NCI-H1436 treated with DMSO at 0.1 percent for 48 hours (cell line): ENCODE measurements at regions not wholly inside any gene's neighbourhood (a gene's known extent, or its start where the extent isn't known, plus 50 kb on each side); places are given as distances from the start of the nearest gene placed in this dataset.

ENCODE experiments used
- DNase-seq: peaks from one replicate; lab custom pipeline; 2025; lab: John Stamatoyannopoulos, UW

GRCh38 chr20:40589581-40589980 lies 99.5 kb downstream of the MAFB start:
- no peak for DNase-seq

DNA sequence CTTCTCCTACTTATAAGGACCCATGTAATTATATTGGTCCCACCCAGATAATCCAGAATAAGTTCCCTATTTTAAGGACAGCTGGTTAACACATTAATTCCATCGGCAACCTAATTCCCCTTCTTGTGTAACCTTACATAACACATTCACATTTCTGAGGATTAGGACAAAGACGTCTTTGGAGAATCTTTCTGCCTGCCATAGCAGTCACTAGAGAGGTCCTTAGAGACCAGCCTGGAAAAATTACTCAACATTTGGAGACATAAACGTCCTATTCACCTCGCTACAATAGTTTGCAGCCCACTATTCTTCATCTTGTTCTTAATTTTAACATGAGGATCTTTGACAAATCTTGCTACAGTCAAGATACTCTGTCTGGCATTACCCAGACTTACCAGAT lies 100.1 kb downstream of the MAFB start:
- no peak for DNase-seq

DNA sequence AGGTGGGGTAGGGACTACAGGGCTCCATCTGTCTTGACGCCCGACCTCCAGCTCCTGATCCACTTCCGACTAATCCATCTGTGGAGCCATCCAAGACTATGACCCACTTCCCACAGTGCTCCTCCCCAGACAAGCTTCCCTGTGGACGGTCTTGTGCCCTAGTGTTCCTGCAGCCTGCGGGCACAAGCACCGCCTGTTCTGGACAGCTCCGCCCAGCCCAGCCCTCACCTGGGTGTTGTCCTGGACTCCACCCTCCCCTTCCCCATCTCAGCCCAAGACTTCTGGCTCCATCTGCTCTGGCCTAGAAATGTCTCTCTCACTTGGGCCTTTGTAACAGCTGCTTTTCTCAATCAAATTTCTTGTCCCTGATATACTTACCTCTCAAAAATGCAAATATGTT lies 102.0 kb downstream of the MAFB start:
- DNase-seq: no peak

- no peak for DNase-seq
Measured at GRCh38 chr20:40584130-40584809, 104.8 kb downstream of the MAFB start.

DNA sequence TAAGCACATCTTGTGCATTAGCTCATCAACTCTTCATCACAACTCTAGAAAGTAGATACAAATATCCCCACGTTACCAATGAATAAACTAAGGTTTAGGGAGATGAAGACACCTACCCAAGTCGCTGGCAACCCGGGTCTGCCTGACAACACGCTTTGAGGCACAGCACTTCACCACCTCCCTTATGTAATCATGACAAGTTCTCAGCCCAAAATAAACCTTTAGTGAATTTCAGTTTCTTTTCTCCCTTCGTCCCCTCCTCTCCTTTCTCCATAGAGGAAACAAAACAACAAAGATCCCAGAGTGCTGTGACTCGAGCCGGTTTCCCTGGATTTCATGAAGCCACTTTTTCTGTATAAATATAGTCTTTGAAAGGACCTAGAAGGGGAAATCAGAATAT lies 105.4 kb downstream of the MAFB start:
- DNase-seq: no peak

DNA sequence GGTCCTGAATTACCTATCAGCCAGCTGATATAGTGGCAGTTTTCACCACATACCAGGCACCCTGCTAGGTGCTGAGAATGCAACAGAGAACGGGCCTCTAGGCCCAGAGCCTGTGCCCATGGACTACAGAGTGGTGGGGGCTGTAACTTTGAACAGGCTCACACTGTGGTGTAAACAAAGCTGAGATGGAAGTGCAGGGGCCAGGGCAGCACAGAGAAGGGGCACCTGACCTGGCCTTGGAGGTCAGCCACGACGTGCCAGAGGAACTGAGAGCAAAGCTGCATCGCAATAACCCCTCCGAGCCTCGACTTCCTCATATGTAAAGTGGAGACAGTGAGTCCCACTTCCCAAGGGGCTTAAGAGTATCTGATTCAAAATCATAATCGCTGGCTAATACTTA lies 105.8 kb downstream of the MAFB start:
- no peak for DNase-seq

DNA sequence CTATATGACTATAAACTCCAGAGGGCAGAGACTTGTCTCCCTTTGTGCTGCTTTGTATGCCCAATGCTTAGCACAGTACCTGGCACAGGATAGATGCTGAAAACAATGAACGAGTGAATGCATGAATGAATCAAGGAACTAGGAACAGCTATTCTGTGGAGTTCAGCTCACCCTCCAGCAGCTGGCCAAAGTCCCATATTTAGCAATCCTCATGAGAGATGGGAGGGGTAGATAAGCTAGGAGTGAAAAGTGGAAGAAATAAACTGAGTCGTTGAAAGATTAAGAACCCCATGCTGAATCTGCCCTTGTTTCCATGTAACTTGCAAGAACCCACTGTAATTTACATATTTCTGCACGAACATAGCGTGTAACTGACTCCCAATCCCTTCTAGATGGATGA lies 106.5 kb downstream of the MAFB start:
- DNase-seq: no peak

DNA sequence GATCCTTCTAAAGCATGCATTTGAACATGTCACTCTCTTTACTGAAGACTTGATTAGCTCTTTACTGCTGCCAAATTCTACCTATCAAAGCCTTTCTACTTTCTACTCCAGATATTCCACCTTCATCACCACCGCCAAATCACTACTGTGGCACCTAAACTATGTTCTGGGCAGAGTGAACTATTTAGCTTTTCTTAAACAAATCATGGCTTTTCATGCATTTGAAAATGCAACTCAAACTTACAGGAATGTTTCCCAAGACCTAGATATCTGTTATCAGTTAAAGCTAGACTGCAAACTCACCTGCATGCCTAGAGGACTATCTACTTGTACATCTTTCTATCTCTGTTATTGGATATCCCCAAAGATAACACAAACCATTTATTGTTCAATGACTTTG lies 109.3 kb downstream of the MAFB start:
- no peak for DNase-seq

- no peak for DNase-seq
Measured at GRCh38 chr20:40578961-40579360, 110.1 kb downstream of the MAFB start.

DNA sequence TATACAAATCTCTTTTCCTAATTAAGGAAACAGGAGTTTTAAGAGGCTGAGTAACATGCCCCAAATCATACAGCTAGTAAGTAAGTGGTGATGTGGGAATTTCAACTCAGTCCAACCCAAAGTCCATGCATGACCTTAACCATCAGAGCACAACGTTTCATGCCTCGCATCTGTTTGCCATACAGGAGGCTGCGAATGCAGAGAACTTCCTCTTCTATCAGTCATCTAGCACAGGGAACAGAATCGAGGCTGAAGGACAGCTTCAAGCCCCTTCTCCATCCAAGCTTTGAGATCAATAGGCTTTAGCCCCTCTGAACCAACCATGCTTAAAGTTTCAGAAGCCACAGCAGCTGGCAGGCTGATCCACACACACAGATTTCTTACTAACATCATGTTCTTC lies 113.2 kb downstream of the MAFB start:
- DNase-seq: no peak

DNA sequence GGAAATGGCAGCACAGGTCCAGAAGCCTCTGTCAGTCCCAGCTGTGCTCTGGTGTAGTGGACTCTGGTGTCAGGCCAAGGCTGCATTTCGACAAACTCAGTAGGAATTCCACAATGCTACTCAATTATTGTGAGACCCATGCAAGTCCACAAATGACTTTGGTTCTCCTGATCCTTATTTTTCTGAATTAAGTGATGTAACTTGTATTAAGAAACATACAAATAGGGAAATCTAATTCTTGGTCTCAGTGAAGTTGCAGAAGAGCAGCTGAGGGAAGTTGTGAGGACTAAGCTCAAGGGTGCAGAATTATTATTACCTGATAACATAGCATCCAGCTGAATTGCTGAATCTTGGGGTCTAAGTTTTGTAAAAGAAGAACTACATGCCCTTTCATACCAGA lies 116.8 kb downstream of the MAFB start:
- no peak for DNase-seq

- no peak for DNase-seq
Measured at GRCh38 chr20:40571639-40572038, 117.4 kb downstream of the MAFB start.

- DNase-seq: no peak
Measured at GRCh38 chr20:40568200-40568599, 120.8 kb downstream of the MAFB start.

DNA sequence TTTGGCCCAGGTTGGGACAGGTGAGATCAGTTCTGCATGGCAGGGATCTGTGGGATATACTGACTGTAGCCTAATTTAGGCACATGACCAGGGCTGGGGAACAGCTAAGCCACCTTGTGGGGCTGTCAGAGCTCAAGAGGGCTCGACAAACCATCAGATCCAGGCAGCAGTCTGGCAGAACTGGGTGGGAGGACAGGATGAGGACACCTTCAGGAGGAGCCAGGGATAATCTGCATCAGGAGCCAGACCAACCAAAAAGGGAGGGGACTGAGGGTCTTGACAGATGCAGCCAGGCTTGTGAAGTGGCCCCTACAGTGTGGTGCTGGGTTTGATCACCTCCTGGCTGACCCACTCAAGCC lies 123.4 kb downstream of the MAFB start:
- no peak for DNase-seq

- no peak for DNase-seq
Measured at GRCh38 chr20:40565001-40565681, 123.9 kb downstream of the MAFB start.

- DNase-seq: no peak
Measured at GRCh38 chr20:40563296-40563950, 125.6 kb downstream of the MAFB start.

GRCh38 chr20:40562031-40562430 lies 127.0 kb downstream of the MAFB start:
- DNase-seq: no peak

GRCh38 chr20:40561187-40561586 lies 127.8 kb downstream of the MAFB start:
- DNase-seq: no peak

DNA sequence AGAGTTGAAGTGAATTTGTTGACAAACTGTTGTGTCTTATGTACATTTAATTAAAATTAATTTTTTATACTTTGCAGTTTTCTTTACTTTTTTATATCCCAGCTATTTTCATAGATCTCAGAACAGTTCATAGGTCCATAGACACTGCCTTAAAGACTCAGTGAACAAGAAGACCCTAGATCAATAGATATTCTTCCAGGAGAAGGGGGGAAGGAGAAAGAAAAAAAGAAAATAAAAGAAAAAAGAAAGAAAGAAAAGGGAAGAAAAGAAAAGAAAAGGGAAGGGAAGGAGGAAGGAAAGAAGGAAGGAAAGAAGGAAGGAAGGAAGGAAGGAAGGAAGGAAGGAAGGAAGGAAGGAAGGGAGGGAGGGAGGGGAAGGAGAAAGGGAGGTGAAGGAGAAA lies 130.8 kb downstream of the MAFB start:
- DNase-seq: no peak

GRCh38 chr20:40551125-40551530 lies 137.9 kb downstream of the MAFB start:
- no peak for DNase-seq

DNA sequence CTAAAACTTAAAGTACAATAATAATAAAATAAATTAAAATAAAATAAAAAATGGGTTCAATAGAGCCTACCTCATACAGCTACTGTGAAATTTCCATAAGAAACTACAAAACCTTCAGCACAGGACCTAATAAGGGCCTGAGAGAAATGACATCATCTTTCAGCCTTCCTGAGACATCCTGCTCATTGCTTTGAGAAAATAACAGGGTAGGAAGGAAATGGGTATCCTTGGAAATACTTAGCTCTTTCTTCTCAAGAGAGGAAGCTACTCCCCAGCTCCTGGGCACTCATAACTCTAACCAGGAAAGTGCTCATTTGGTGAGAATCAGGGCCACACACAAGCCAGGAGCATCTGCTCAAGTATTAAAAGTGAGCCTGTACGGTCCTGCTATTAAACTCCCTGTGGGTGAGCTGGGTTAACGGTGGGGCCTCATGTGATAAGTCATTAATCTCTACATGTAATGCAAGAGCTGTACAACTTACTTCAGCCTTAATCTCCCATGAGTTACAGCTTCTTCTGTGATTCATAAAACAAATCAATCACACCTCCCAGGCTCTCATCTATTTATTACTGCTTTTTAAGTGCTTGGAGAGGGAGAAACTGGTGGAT lies 141.4 kb downstream of the MAFB start:
- DNase-seq: no peak

- no peak for DNase-seq
Measured at GRCh38 chr20:40545478-40545877, 143.6 kb downstream of the MAFB start.

GRCh38 chr20:40542065-40542464 lies 147.0 kb downstream of the MAFB start:
- no peak for DNase-seq
